HS-5 (cell line): ENCODE measurements at regions not wholly inside any gene's neighbourhood (a gene's known extent, or its start where the extent isn't known, plus 50 kb on each side); places are given as distances from the start of the nearest gene placed in this dataset.

ENCODE experiments used
- DNase-seq: peaks from one replicate; pipeline ENCODE4 v3.0.0-alpha.2; 2012; ENCODE audit warnings: low read depth

- DNase-seq: no peak
Observed at GRCh38 chr9:21564175-21564574, 82.1 kb upstream of the IFNE start.

GRCh38 chr9:21565155-21565554 is 83.0 kb upstream of the IFNE start:
- no peak for DNase-seq

GRCh38 chr9:21567926-21568325 is 85.8 kb upstream of the IFNE start:
- DNase-seq: no peak

- DNase-seq: no peak
Observed at GRCh38 chr9:21568484-21568883, 86.4 kb upstream of the IFNE start.

- no peak for DNase-seq
Observed at GRCh38 chr9:21569721-21570120, 87.6 kb upstream of the IFNE start.

DNA sequence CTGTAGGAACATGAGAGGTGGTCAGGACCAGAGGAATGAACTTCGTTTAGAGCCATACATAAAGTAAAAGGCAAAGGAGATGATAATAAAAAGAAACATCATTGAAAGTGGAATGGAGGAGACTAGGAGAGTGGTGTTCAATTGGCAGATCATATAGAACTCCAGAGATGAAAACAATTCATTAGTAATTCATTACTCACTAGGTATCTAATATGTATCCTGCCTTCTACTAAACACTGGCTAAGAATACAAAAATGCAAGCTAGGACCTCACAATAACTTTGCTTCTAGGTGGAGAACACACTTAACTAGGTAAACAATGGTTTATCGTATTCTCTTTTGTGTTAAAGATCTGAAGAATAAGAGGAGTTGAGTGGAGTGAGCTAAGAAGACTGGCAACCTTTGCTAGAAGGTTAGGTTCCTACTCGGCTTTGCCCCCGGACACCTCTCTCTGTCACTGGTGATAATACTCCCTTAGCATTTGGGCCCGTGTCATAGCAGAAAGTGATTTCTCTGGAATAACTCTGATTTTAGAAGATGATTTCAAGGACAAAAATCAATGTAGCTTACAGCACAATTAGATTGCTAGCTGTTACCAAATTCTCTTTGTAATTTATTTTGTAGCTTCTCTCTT is 88.6 kb upstream of the IFNE start:
- no peak for DNase-seq

DNA sequence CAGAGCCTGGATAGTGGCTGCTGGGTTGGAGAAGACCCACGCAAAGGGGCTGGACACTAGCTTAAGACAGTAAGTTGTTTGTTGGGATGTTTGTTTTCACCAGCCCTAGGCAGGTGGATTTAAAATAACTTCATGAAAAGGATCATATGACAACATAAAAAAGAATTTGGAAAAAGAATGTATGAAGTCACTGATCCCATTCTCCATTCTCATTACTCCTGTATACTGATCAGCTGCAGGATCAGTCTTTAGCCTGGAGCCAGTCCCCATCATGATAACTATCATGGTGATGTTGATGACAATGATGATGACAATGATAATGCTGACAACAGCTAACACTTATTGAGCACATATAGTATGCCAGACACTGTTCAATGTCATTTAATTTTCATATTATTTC is 92.1 kb upstream of the IFNE start:
- no peak for DNase-seq

DNA sequence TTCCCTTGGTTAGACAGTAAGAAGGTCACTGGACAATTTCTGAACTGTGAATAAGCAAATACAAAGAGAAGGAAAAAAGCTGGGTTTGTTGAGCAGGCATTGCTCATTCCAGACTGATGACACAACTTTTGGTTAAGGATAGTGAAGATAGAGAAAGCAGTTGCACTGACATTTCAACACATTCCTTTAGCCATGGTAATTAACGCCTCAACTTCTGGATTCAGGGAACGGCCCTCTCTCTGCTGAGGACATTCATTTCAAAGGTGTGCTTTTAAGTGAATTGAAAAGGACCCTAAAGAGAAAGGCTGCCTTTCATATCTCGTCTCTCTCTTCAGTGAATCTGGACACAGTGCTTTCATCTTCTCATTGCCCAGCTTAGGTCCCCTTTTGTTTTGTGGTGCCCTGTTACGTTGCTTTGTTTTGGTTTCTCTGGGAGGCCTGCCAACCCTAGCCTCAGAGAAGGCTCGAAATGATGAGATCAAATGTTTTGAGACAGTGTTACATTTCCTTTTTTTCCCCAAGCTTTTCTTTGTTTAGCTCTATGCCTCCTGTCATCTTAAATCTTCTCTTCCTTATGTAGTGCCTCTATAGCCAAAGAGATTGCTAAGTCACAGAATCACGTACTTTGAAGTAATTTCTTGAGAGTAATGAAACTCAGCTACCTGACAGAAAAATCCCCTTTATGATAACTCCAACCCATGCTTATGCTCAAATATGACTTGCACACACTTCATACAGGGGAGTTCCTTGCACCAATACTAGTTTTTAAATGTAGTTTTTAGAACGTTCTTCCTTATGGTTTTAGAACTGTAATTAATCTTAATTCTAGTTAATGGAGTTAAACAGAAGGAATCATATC is 94.4 kb upstream of the IFNE start:
- DNase-seq: peak; percentile 91

DNA sequence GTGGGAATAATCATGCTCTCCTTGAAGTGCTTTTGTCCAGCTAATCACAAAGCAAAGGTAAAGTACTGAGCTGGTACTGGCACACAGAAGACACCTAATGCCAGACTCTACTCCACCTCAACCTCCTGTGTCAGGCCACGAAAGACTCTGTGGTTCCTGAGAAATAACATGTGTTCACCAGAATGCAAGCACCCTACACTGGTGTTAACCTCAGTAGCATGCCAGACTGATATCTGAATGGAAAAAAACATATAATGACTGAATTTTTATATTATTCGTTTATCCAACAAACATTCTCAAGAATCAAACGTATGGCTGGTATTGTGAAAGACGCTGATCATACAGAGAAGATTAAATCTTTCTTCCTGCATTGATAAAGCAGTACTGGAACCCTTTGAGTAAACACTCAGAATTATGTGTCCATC is 97.1 kb upstream of the IFNE start:
- no peak for DNase-seq

DNA sequence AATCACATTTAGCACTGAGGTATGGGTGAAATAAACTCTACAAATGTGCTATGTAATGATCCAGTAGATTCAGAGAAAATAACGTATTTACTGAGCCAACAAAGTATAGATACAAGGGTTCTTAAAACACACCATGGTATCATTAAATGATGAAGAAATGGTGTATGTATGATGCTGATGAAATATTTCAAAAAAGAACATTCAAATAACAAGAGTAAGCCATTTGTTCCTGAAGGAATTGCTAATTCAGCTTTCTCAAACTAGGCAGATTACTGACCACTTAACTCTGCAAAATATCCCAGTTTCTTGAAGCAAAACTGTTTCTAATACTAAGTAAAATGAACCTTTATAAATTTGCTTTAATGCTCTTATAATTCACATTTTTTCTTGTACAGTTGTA is 97.6 kb upstream of the IFNE start:
- DNase-seq: no peak

- DNase-seq: no peak
Observed at GRCh38 chr9:21580636-21581378, 98.7 kb upstream of the IFNE start.

DNA sequence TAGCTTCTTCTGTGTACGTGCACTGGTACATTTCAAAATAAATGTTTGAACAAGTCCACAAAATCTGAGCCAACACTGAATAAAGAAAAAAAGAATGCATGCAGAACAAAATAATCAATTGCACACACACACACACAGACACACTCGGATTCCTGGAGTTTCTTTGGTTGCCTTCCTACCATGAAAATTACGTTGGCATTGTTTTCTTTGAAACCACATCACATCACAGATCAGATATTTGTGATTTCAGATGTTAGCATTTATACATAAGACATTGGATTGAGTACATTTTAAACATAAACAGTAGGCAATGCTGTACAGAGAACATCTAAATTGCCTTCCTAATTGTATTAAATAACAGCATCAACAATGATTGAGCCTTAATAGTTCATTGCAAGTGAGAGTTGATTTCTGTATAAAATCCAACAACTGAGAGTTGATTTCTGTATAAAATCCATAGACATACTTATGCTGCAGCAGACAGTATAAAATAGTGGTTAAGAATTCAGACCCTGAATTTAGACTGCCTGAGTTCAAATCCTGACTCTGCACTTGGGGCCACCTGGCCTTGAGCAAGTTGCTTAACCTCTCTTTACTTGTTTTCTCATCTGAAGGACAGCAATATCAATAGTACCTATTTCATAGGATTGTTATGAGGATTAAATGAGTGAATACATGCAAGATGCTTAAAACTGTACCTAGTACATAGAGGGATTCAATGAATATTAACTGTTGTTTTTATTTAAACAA is 101.7 kb upstream of the IFNE start:
- DNase-seq: no peak

DNA sequence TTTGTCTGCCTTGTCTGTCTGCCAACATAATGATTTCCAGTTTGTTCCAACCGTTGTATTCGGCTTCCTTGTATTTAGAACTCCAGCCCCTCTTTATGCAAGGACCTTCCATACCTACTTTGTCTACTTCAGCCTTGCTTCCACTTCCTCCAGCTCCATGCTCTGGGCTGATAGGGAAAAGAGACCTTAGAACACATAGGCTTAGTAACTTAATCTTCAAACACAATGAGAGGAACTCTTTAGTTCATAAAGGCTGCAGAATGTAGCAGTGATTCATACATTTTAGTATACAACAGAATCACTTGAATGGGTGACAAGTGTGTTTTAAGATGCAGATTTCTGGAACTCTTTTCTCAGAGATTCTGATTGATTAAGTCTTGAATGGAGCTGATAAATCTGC is 102.8 kb upstream of the IFNE start:
- no peak for DNase-seq

DNA sequence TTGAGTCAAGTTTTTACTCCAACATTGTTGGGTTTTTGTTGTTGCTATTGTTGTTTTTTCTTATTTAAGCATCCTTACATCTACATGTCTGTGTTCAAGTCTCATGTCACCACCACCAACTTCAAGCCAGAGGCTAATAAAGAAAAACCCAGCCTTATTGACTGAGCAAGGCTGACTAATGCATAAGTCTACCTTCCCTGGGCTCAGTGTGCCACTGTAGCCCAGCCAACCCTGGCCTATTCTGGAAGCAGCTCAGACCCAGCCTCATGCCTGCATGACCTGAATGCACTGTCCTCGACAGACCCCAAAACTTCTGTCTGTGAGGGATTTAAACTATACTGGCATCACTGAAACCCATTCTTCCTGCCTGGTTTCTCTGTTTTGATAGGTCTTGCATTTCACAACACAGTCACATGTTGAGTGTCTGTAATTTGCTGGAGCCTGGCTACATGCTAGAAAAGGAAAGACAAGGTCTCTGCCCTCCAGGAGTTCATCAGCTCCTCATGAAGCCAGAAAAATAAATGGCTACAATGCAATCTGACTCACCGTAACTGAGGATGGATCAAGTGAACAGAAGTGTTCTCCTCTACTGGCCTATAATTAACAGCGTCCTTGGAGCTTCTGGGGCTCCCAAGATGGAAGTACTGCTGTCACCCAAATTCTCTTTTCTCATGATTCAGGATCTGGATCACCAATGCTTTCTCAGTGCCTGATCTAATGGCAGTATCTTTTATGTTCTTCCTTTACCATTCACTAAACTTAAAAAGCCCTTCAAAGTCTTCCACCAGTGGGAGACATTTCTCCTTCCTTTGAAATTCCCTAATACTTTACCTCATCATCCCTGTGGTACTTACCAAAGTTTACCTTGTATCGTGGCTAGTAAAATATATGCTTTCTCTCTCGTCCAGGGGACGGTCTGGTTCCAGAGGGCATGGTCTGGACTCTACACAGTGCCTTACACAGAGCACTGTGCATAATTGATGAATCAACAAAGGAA is 103.9 kb upstream of the IFNE start:
- no peak for DNase-seq

DNA sequence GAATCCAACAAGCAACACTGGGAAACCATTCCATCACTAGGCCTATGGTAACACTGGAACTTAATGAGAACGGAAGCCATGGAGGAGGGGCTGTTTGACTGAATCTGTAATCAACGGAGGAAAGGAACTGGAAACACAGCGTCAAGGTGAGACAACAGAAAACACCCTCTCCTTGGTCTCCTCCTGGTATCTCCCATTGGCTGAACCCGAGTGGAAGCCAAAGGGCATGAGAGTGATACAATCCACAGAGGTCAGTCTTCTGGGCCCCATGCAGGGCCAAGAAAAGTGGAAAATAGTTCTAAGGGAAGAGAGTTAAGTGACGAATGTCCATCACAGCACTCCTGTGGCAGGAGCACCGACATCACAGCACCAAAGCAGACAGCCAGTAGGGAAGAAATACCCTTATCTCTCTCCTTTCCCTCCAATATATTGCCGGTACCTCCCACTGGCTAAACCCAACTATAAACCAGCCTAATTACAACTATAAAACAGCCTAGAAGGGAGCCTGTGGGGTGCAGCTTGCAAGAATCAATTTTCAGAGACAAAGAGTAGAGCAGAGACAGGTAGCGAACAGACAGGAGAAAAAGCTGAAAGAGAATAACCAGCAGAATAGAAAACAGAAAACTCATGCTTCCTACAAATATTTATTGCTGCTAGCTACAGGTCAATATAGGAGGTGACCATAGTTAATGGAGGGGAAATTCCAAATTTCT is 107.4 kb upstream of the IFNE start:
- no peak for DNase-seq

DNA sequence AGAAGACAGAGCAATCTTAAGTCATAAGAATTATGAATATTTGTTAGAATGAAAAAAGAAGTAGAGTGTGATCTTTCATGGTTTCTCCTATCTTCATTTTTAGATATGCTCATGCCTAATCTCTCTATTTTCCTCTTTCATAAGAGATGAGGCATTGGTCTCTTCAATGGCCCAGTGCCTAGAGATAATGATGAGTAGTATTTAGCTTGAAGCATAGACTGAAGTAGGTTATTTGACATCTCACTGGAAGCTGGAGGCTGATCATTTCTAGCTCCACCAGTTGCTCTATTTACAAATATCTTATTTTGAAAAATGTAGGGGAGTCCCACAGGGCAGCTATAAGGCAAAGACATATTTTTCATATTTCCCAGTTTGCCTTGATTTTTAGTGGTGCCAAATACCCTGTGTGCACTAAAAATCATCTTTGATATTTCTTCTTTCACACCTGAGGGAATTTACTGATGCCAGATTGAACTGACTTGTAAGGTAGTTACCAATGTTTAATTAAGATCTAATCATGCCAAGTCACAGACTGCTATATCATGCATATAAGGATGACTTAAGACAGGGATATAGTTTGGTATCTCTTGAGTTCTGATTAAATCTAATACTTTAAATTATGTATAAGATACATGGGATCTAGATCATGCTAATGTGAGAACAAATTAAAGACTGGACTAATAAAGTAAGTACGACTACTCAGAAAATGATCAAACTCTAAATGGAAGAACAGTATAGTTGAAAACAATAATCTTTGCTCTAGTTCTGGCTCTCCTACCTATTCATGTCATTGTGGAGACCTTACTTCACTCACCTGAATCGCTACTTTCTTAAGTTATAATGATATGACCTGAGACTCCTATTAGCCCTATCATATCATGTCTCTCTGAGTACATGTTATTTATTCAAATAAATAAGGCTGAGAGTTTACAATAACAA is 108.2 kb upstream of the IFNE start:
- no peak for DNase-seq

DNA sequence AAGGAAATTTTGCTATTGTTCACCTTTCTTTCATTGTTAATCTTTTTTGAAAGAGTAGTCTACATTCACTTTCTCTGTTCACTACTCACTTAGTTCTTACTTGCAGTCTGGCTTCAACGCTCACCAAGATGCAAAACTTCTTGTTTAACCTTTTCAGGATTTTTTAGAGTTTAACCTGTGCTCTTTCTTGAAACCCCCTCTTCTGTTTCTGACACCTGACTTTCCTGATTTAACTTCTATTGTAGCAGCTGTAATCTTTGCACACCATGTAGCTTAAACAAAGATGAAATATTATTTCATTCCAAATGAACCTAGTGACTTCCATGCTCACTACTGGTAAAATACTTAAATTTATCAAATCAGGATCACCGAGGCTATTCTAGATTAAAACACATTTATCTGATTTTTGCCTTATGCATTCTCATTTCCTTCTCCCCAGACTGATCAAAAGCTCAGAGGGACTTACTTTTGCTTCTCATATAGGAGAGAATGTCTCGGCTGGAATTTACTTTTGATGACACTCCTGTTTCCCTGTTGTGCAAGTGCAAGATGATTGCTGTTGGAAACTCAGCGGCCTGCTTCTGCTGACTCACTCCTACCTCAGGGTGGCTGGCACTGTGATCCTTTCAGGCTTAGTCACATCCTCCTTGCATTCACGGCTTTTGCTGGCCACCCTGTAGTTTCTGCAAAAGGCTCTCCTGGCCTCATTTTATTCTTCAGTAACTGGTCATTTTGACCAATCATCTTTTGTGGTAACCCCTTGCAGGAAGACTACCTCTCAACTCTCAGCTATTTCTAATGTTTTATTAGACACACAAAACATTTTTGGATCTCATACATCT is 109.3 kb upstream of the IFNE start:
- DNase-seq: peak; percentile 95

GRCh38 chr9:21592063-21592338 is 109.9 kb upstream of the IFNE start:
- no peak for DNase-seq

DNA sequence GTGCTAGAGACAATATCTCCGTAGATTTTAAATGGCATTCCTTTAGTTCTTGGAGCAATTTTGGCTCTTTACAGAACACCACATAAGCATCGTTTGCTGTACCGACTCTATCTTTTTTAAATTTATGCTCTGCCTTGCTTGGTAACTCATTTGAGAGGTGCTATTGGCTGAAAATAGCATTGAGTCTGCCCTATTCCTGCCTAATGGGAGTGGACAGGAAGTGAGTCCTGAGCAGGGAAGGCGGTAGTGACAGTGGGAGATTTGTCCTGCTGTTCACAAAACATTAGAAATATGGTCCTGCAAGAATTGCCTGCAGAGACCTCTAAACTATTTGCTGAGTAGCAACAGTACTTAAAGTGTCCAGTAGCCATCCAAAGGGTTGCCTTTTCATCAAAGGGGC is 115.2 kb upstream of the IFNE start:
- no peak for DNase-seq
